ENCODE measurements at regions not wholly inside any gene's neighbourhood (a gene's known extent, or its start where the extent isn't known, plus 50 kb on each side); places are given as distances from the start of the nearest gene placed in this dataset.
"Not testable (repeated sequence)": the region's sequence is repeated elsewhere in the genome, so short reads cannot be mapped to it uniquely, and the experiment has no call there.

GRCh38 chr2:153532140-153532539 is 53.6 kb upstream of the RPRM start:
- no peak for DNase-seq
- intact Hi-C loops (cut with DNase I; ENCODE audit: low total_unique reads), result no loop called here
- no peak overlapping the region for H3K27ac ChIP-seq
- no peaks in the 10 kb centered on the region for H3K36me3 ChIP-seq
- H3K4me3 ChIP-seq, result no peak overlapping the region
- no peaks in the 10 kb centered on the region for H3K4me1 ChIP-seq
- no peaks in the 10 kb centered on the region for H3K9me3 ChIP-seq
- no peaks in the 10 kb centered on the region for H3K27me3 ChIP-seq
- TF ChIP-seq EP300 (IDR thresholded peaks at IDR 0.05) (no peak), POLR2A (IDR thresholded peaks at IDR 0.05) (no peak), POLR2AphosphoS5 (IDR thresholded peaks at IDR 0.05) (no peak), CTCF (IDR thresholded peaks at IDR 0.05) (no peak)
- 88 to 90% (median 89%) methylated on average over 3 of the region's 3 CpGs for WGBS, 5 donors

- H3K4me1 ChIP-seq; H3K27me3 ChIP-seq; DNase-seq; H3K36me3 ChIP-seq; H3K4me3 ChIP-seq; intact Hi-C loops (cut with DNase I; ENCODE audit: low total_unique reads); H3K27ac ChIP-seq; H3K9me3 ChIP-seq: not testable (repeated sequence)
- WGBS, 5 donors, result 88 to 98% (median 92%) methylated on average over 4 of the region's 4 CpGs
These were observed 55.2 kb upstream of the RPRM start for GRCh38 chr2:153533803-153534202.

GRCh38 chr2:153534590-153534989 is 56.0 kb upstream of the RPRM start:
- intact Hi-C loops (cut with DNase I; ENCODE audit: low total_unique reads); H3K36me3 ChIP-seq; H3K9me3 ChIP-seq; H3K4me3 ChIP-seq; DNase-seq; H3K27me3 ChIP-seq; H3K4me1 ChIP-seq; H3K27ac ChIP-seq: not testable (repeated sequence)
- WGBS, 5 donors, result 68 to 86% (median 80%) methylated on average over 6 to 7 of the region's 7 CpGs

GRCh38 chr2:153536115-153536514 is 57.6 kb upstream of the RPRM start:
- TF ChIP-seq EP300 (IDR thresholded peaks at IDR 0.05) (no peak), POLR2AphosphoS5 (IDR thresholded peaks at IDR 0.05) (no peak), CTCF (IDR thresholded peaks at IDR 0.05) (no peak), POLR2A (IDR thresholded peaks at IDR 0.05) (no peak)
- no peaks in the 10 kb centered on the region for H3K27me3 ChIP-seq
- no peaks in the 10 kb centered on the region for H3K4me1 ChIP-seq
- H3K4me3 ChIP-seq, result no peak overlapping the region
- H3K36me3 ChIP-seq, result no peaks in the 10 kb centered on the region
- no peak for DNase-seq
- intact Hi-C loops (cut with DNase I; ENCODE audit: low total_unique reads), result no loop called here
- H3K27ac ChIP-seq, result no peak overlapping the region
- H3K9me3 ChIP-seq, result peaks cover 0 to 13% (median 7%) of the 10 kb centered on the region in 4 donors

- H3K9me3 ChIP-seq, result peaks cover 0 to 14% (median 7%) of the 10 kb centered on the region in 4 donors
- H3K27ac ChIP-seq; H3K4me1 ChIP-seq; H3K27me3 ChIP-seq; H3K4me3 ChIP-seq; intact Hi-C loops (cut with DNase I; ENCODE audit: low total_unique reads); DNase-seq; H3K36me3 ChIP-seq: not testable (repeated sequence)
- WGBS, 5 donors, result no CpG with 5 or more reads among the region's 1 CpG
These were observed 59.5 kb upstream of the RPRM start for GRCh38 chr2:153538102-153538501.

GRCh38 chr2:153543635-153544071 is 65.1 kb upstream of the RPRM start:
- 32 to 39% (median 34%) methylated on average over 5 of the region's 5 CpGs for WGBS, 5 donors
- no peaks in the 10 kb centered on the region for H3K36me3 ChIP-seq
- intact Hi-C loops (cut with DNase I; ENCODE audit: low total_unique reads), result no loop called here
- no peaks in the 10 kb centered on the region for H3K27me3 ChIP-seq
- H3K4me1 ChIP-seq, result no peaks in the 10 kb centered on the region
- no peak overlapping the region for H3K4me3 ChIP-seq
- no peak for DNase-seq
- TF ChIP-seq EP300 (IDR thresholded peaks at IDR 0.05) (no peak), POLR2A (IDR thresholded peaks at IDR 0.05) (no peak), POLR2AphosphoS5 (IDR thresholded peaks at IDR 0.05) (no peak), CTCF (IDR thresholded peaks at IDR 0.05) (no peak)
- peaks cover 0 to 14% (median 7%) of the 10 kb centered on the region in 4 donors for H3K9me3 ChIP-seq
- no peak overlapping the region for H3K27ac ChIP-seq
